ENCODE measurements at regions not wholly inside any gene's neighbourhood (a gene's known extent, or its start where the extent isn't known, plus 50 kb on each side); places are given as distances from the start of the nearest gene placed in this dataset. TPM values are rescaled to one million over a fixed set of nuclear protein-coding genes. Genes with fewer than 3 reads are reported as not detected.
"Not testable (repeated sequence)": the region's sequence is repeated elsewhere in the genome, so short reads cannot be mapped to it uniquely, and the experiment has no call there.

- DNase-seq (ENCODE audit: low spot score in 2 of 2): peak; percentile 20 to 47
- FAIRE-seq: no peak
These were observed 75.2 kb upstream of the CHD6 start for GRCh38 chr20:41693136-41693979.

- peak; percentile 28 to 44 for DNase-seq (ENCODE audit: low spot score in 2 of 2)
- FAIRE-seq: no peak
These were observed 74.4 kb upstream of the CHD6 start for GRCh38 chr20:41692479-41693135.

DNA sequence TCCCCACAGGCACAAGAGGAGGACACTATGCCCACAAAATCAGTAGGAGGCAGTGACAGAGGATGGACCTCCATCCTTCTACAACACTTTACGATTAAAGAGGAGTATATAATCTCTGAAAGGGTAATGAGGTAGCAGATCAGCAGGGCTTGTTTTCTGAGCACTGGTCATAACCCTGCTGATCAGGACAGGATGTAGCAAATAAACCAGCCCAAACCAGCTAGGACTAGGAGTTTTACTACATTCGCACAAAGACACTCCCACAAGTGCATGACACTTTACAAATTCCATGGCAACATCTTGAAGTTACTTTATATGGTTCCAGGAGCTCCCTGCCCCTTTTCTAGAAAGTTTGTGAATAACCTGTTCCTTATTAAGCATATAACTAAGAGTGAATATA, 73.3 kb upstream of the CHD6 start:
- FAIRE-seq (no peak), DNase-seq (ENCODE audit: low spot score in 2 of 2) (no peak)

- DNase-seq (ENCODE audit: low spot score in 2 of 2): no peak
- FAIRE-seq: no peak
These were observed 72.5 kb upstream of the CHD6 start for GRCh38 chr20:41690702-41691101.

- FAIRE-seq (no peak), DNase-seq (ENCODE audit: low spot score in 2 of 2) (no peak)
These were observed 68.8 kb upstream of the CHD6 start for GRCh38 chr20:41686961-41687360.

DNA sequence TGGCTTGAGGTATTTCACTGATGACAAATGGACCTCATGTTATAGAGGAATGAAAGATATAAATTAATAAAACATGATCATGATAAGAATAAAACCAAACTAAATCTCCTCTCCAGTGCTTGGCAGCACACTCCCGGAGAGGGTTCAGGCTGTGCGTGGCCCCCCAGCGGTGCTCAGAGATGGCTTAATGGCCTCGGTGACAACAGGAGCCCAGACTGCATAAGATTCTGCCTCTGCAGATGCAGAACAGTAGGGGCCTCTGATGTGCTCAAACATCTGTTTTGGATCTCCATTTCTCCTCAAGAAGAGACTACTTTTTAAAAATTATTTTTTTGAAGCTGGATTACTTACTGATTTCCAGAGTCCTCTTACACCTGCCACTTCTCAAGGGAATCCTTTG, 67.0 kb upstream of the CHD6 start:
- not testable (repeated sequence) for FAIRE-seq

GRCh38 chr20:41678799-41679198, 60.6 kb upstream of the CHD6 start:
- FAIRE-seq (no peak), DNase-seq (ENCODE audit: low spot score in 2 of 2) (no peak)

More for the DNA sequence above, 67.0 kb upstream of the CHD6 start:
- DNase-seq (ENCODE audit: low spot score in 2 of 2): not testable (repeated sequence)

GRCh38 chr20:41672282-41672681, 54.1 kb upstream of the CHD6 start:
- FAIRE-seq: no peak
- DNase-seq (ENCODE audit: low spot score in 2 of 2): no peak

DNA sequence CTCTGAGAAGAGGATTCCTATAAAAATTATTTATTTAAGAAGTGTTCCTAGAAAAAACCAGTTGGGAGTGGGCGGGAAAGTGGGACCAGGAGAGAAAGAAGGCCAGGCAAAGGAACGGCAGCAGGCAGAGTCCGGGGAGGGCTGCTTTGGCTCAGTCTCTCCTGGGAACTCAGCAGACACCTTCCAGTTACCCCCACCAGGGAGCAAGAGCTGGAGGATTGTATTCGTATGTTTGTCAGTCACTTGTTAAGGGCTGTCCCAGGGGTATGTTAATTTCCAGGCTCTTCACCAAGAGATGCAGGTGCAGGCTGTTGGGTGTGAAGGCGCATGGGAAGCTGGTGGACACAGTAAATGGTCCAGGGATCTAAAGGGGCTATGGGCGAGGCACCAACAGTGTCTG, 53.0 kb upstream of the CHD6 start:
- FAIRE-seq (no peak), DNase-seq (ENCODE audit: low spot score in 2 of 2) (no peak)

DNA sequence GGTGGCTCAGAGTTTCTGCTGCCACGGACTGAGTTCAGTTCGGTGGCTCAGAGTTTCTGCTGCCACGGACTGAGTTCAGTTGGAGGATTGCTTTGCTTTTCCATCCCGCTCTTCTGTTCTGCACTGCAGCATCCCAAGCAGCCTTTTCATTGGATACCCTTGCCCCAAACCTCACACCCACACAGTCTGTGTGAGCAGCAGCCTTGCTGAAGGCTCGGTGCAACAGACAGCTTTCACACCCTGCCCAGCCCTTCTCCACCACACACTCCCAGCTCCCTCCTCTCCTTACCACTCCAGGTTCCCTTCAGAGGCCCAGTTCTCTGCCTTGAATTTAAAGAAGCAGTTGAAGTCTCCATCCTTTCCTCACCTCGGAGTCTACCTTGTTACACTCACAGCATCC, 52.5 kb upstream of the CHD6 start:
- DNase-seq (ENCODE audit: low spot score in 2 of 2) (no peak), FAIRE-seq (no peak)

DNA sequence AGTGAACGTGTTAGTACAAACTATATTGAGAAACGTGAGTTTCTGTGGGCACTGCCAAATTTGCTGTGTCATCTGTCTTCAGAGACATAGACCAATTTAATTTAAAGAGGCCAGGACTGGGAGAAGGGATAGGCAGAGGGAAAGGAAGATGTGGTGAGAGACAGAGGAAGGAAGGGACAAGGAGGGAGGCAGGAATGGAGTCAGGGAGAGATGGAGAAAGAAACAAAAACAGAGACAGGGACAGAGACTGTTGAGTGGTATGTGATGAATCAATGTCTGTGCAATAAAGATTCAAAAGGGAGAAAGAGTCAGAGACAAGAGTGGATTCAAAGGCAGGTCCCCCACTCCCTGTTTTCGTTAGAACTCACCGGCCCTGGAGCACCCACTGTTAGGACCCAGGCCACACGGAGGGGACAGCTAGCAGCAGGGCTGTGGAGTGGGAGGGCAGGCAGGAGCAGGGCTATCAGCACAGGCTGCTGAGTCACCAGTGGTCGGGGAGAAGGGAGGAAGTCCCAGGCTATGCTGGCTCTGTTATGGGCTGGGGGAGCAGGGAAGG, 51.6 kb upstream of the CHD6 start:
- FAIRE-seq (no peak), DNase-seq (ENCODE audit: low spot score in 2 of 2) (no peak)

- FAIRE-seq: no peak
- no peak for DNase-seq (ENCODE audit: low spot score in 2 of 2)
These were observed 50.0 kb upstream of the CHD6 start for GRCh38 chr20:41668057-41668749.

Small RNA genes lying in the stretch of these regions (small RNA-seq; reads per million reads assigned to genes)
- gene RF00568: not detected
- not detected for gene RNU6-1018P
